ENCODE measurements at regions not wholly inside any gene's neighbourhood (a gene's known extent, or its start where the extent isn't known, plus 50 kb on each side); places are given as distances from the start of the nearest gene placed in this dataset.

DNA sequence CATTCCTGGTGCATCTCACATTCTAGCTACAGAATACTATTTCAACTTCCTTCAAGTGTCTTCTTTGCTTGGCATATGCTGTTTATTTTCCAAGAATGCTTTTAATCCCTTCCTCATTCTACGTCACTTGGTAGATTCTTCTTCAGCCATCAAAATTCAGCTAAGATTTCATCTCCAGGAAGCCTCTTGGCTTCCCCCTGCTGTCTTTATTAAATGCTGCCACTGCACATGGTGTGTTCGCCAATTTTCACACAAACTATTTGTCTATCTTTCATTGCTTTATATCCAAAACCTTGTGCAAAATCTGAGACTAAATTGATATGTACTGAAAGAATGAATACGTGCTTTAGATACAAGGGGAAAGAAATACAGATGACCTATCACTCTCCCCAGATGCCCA lies 253.0 kb downstream of the RFPL4B start:
- ATAC-seq (no peak), FAIRE-seq (no peak), DNase-seq (ENCODE audit: low read depth in 1 of 2, low spot score in 1 of 2) (no peak)
- Histone ChIP-seq H3K4me1 (no peaks in the 10 kb centered on the region), H3K4me3 (no peak overlapping the region), H3K27ac (no peak overlapping the region), H3K4me2 (no peak overlapping the region), H3K9me3 (no peaks in the 10 kb centered on the region)
- ChIA-PET CTCF (no interaction called here), POLR2A (no interaction called here)
- 47% methylated on average over 3 of the region's 3 CpGs for WGBS (ENCODE audit: missing lambda C conversion rate)
- TF ChIP-seq KDM1A (IDR thresholded peaks at IDR 0.05; ENCODE audit: low read depth) (no peak), SREBF2 (IDR thresholded peaks at IDR 0.05) (no peak), ZC3H11A (IDR thresholded peaks at IDR 0.05) (no peak), MYC (IDR thresholded peaks at IDR 0.05; ENCODE audit: borderline replicate concordance, low read length) (no peak), NR3C1 (IDR thresholded peaks at IDR 0.05) (no peak), HOXA7 (CRISPR knock-in tag; IDR thresholded peaks at IDR 0.05) (no peak), FOXS1 (CRISPR knock-in tag; IDR thresholded peaks at IDR 0.05) (no peak), ZNF302 (CRISPR knock-in tag; IDR thresholded peaks at IDR 0.05) (no peak), EP300 (IDR thresholded peaks at IDR 0.05) (no peak), CHD2 (IDR thresholded peaks at IDR 0.05; ENCODE audit: low read length, partially characterized antibody) (no peak), PHF8 (IDR thresholded peaks at IDR 0.05; ENCODE audit: borderline replicate concordance, low read depth) (no peak)
- TF ChIP-seq, protein P1, sequence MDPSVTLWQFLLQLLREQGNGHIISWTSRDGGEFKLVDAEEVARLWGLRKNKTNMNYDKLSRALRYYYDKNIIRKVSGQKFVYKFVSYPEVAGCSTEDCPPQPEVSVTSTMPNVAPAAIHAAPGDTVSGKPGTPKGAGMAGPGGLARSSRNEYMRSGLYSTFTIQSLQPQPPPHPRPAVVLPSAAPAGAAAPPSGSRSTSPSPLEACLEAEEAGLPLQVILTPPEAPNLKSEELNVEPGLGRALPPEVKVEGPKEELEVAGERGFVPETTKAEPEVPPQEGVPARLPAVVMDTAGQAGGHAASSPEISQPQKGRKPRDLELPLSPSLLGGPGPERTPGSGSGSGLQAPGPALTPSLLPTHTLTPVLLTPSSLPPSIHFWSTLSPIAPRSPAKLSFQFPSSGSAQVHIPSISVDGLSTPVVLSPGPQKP (IDR thresholded peaks at IDR 0.05; ENCODE audit: low read depth, low read length) = no peak
- TF ChIP-seq, protein P2, sequence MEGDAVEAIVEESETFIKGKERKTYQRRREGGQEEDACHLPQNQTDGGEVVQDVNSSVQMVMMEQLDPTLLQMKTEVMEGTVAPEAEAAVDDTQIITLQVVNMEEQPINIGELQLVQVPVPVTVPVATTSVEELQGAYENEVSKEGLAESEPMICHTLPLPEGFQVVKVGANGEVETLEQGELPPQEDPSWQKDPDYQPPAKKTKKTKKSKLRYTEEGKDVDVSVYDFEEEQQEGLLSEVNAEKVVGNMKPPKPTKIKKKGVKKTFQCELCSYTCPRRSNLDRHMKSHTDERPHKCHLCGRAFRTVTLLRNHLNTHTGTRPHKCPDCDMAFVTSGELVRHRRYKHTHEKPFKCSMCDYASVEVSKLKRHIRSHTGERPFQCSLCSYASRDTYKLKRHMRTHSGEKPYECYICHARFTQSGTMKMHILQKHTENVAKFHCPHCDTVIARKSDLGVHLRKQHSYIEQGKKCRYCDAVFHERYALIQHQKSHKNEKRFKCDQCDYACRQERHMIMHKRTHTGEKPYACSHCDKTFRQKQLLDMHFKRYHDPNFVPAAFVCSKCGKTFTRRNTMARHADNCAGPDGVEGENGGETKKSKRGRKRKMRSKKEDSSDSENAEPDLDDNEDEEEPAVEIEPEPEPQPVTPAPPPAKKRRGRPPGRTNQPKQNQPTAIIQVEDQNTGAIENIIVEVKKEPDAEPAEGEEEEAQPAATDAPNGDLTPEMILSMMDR (IDR thresholded peaks at IDR 0.05) = no peak

DNA sequence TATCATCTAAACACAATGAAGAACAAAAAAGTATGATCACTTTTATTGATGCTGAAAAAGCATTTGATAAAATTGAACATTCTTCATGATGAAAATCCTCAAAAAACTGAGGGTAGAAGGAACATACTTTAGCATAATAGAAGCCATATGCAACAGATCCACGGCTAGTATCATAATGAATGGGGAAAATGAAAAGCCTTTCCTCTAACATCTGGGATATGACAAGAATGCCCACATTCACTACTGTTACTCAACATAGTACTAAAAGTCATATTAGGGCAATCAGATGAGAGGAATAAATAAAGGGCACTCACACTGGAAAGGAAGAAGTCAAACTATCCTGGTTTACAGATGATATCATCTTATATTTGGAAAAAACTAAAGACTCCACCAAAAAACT lies 256.6 kb downstream of the RFPL4B start:
- no peak overlapping the region for H3K27ac ChIP-seq
- DNase-seq (ENCODE audit: low read depth in 1 of 2, low spot score in 1 of 2) (no peak), FAIRE-seq (no peak), ATAC-seq (no peak)
- no peak overlapping the region for H3K4me3 ChIP-seq
- TF ChIP-seq TP53 (CRISPR knock-in tag; IDR thresholded peaks at IDR 0.05) = no peak
- TF ChIP-seq ESRRA (IDR thresholded peaks at IDR 0.05; ENCODE audit: borderline replicate concordance, low read length) = no peak
- TF ChIP-seq ZSCAN20 (CRISPR knock-in tag; IDR thresholded peaks at IDR 0.05) = no peak
- no peak for TF ChIP-seq POLR2A (IDR thresholded peaks at IDR 0.05; ENCODE audit: low read length)
- TF ChIP-seq, protein P3, sequence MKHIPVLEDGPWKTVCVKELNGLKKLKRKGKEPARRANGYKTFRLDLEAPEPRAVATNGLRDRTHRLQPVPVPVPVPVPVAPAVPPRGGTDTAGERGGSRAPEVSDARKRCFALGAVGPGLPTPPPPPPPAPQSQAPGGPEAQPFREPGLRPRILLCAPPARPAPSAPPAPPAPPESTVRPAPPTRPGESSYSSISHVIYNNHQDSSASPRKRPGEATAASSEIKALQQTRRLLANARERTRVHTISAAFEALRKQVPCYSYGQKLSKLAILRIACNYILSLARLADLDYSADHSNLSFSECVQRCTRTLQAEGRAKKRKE (CRISPR knock-in tag; IDR thresholded peaks at IDR 0.05; ENCODE audit: low read depth) = no peak
- TF ChIP-seq EP300 (IDR thresholded peaks at IDR 0.05) = no peak
- no peak for TF ChIP-seq FOXS1 (CRISPR knock-in tag; IDR thresholded peaks at IDR 0.05)
- TF ChIP-seq ZC3H11A (IDR thresholded peaks at IDR 0.05) = no peak
- no peak for TF ChIP-seq CEBPB (IDR thresholded peaks at IDR 0.05)
- no peak for TF ChIP-seq MAZ (IDR thresholded peaks at IDR 0.05; ENCODE audit: borderline replicate concordance, low read depth, low read length)
- CTCF ChIA-PET = no interaction called here
- 12% methylated on average over 1 of the region's 1 CpG for WGBS (ENCODE audit: missing lambda C conversion rate)
- no peaks in the 10 kb centered on the region for H3K4me1 ChIP-seq
- H3K4me2 ChIP-seq = no peak overlapping the region
- POLR2A ChIA-PET = no interaction called here
- H3K9me3 ChIP-seq = no peaks in the 10 kb centered on the region

DNA sequence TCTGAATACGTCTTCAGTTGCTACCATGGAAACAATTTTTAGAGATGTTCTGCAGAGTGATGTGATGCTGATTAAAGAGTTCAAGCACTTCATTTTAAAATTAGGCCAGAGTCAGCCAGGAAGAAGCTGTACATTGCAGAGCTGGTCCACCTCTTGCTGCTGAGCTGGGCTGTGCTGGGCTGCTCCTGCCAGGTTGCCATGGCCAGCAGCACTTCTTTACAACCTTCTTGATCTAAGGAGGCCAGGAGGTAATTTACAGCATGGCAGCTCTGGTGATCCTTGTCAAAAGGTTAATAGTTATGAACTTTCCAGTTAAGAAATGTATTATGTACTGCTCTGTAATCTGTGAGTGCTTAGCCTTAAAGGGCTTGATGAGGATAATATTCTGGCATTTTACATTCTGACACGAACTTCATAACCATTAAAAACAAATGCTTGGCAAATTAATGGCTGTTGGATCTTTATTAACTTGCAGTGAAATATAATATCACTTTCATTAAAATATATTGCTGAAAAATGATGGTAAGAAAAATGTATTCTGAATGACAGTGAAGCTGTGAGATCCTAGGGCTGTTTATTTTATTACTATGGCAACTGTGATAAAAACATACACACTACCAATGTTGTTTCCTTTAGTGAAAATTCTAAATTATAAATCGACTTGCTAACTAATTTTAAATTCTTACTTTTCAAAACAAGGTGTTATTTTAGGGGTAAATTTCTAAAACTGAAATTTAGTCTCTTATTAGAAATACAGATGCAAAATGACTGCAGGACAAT lies 259.7 kb downstream of the RFPL4B start:
- DNase-seq (ENCODE audit: low read depth in 1 of 2, low spot score in 1 of 2) = no peak
- Histone ChIP-seq H3K4me1 (no peaks in the 10 kb centered on the region), H3K9me3 (no peaks in the 10 kb centered on the region), H3K4me3 (no peak overlapping the region), H3K27ac (no peak overlapping the region), H3K4me2 (no peak overlapping the region)
- no peak for ATAC-seq
- POLR2A ChIA-PET = no interaction called here
- FAIRE-seq = no peak
- WGBS (ENCODE audit: missing lambda C conversion rate) = 8% methylated on average over 3 of the region's 3 CpGs
- CTCF ChIA-PET = no interaction called here
- TF ChIP-seq JUN (IDR thresholded peaks at IDR 0.05) (no peak), ESRRA (IDR thresholded peaks at IDR 0.05; ENCODE audit: borderline replicate concordance, low read length) (no peak), HEYL (CRISPR knock-in tag; IDR thresholded peaks at IDR 0.05) (no peak), POLR2AphosphoS2 (conservative IDR thresholded peaks at IDR 0.05; ENCODE audit: low read length) (no peak), CEBPB (IDR thresholded peaks at IDR 0.05) (no peak), SMC3 (IDR thresholded peaks at IDR 0.05) (no peak), ZC3H11A (IDR thresholded peaks at IDR 0.05) (no peak), EHMT2 (IDR thresholded peaks at IDR 0.05; ENCODE audit: low read depth) (no peak)
- TF ChIP-seq, protein P2 (IDR thresholded peaks at IDR 0.05) = no peak
- TF ChIP-seq, protein P4, sequence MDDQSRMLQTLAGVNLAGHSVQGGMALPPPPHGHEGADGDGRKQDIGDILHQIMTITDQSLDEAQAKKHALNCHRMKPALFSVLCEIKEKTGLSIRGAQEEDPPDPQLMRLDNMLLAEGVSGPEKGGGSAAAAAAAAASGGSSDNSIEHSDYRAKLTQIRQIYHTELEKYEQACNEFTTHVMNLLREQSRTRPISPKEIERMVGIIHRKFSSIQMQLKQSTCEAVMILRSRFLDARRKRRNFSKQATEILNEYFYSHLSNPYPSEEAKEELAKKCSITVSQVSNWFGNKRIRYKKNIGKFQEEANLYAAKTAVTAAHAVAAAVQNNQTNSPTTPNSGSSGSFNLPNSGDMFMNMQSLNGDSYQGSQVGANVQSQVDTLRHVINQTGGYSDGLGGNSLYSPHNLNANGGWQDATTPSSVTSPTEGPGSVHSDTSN (IDR thresholded peaks at IDR 0.05) = no peak
- TF ChIP-seq, protein P5, sequence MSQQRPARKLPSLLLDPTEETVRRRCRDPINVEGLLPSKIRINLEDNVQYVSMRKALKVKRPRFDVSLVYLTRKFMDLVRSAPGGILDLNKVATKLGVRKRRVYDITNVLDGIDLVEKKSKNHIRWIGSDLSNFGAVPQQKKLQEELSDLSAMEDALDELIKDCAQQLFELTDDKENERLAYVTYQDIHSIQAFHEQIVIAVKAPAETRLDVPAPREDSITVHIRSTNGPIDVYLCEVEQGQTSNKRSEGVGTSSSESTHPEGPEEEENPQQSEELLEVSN (IDR thresholded peaks at IDR 0.05; ENCODE audit: borderline replicate concordance, low read depth) = no peak

All from A549 (cell line).